Nephron progenitor cell (in vitro differentiated cells): ENCODE measurements at regions not wholly inside any gene's neighbourhood (a gene's known extent, or its start where the extent isn't known, plus 50 kb on each side); places are given as distances from the start of the nearest gene placed in this dataset.
"Not testable (repeated sequence)": the region's sequence is repeated elsewhere in the genome, so short reads cannot be mapped to it uniquely, and the experiment has no call there.

Source experiments
- DNase-seq: peaks from one replicate; pipeline ENCODE4 v3.0.0; 2021
- H3K27ac Mint-ChIP-seq: 2 replicates; pipeline ENCODE4 v1.8.0; 2021; ENCODE audit warnings: mild to moderate bottlenecking, moderate library complexity, mixed read lengths
- H3K27me3 Mint-ChIP-seq: 2 replicates; pipeline ENCODE4 v1.8.0; 2021; ENCODE audit warnings: mild to moderate bottlenecking, low read depth, mixed read lengths; ENCODE audit not compliant: poor library complexity
- H3K36me3 Mint-ChIP-seq: 2 replicates; pipeline ENCODE4 v1.8.0; 2021; ENCODE audit warnings: low read depth, mixed read lengths
- H3K4me1 Mint-ChIP-seq: 2 replicates; pipeline ENCODE4 v1.8.0; 2021; ENCODE audit warnings: mixed read lengths
- H3K4me3 Mint-ChIP-seq: 2 replicates; pipeline ENCODE4 v1.8.0; 2021; ENCODE audit warnings: mild to moderate bottlenecking, moderate library complexity, mixed read lengths
- H3K9me3 Mint-ChIP-seq: 2 replicates; pipeline ENCODE4 v1.8.0; 2021; ENCODE audit warnings: mild to moderate bottlenecking, moderate library complexity, mixed read lengths
- CTCF ChIP-seq: fragments of 200-600 bp; sonication (generic); IDR thresholded peaks from 2 replicates; pipeline ENCODE4 v1.5.0; 2021; ENCODE audit warnings: antibody characterized with exemption

GRCh38 chr20:53806683-53807401, 213.2 kb upstream of the ZNF217 start:
- peaks cover 29% of the 10 kb centered on the region for H3K4me1 Mint-ChIP-seq
- H3K36me3 Mint-ChIP-seq, result no peaks in the 10 kb centered on the region
- H3K4me3 Mint-ChIP-seq, result no peak overlapping the region
- no peaks in the 10 kb centered on the region for H3K9me3 Mint-ChIP-seq
- DNase-seq, result no peak
- peak overlapping the region; percentile 4 for H3K27ac Mint-ChIP-seq
- no peak for TF ChIP-seq CTCF
- H3K27me3 Mint-ChIP-seq, result peaks cover 22% of the 10 kb centered on the region

- H3K9me3 Mint-ChIP-seq, result no peaks in the 10 kb centered on the region
- no peak for DNase-seq
- H3K4me1 Mint-ChIP-seq, result peaks cover 29% of the 10 kb centered on the region
- peaks cover 19% of the 10 kb centered on the region for H3K27me3 Mint-ChIP-seq
- no peak overlapping the region for H3K4me3 Mint-ChIP-seq
- no peak for TF ChIP-seq CTCF
- H3K36me3 Mint-ChIP-seq, result no peaks in the 10 kb centered on the region
- H3K27ac Mint-ChIP-seq, result no peak overlapping the region
Observed at GRCh38 chr20:53805895-53806384, 212.3 kb upstream of the ZNF217 start.

GRCh38 chr20:53804920-53805894, 211.6 kb upstream of the ZNF217 start:
- Mint-ChIP-seq H3K9me3 (no peaks in the 10 kb centered on the region), H3K4me3 (no peak overlapping the region), H3K36me3 (no peaks in the 10 kb centered on the region), H3K27ac (no peak overlapping the region), H3K4me1 (peaks cover 24% of the 10 kb centered on the region), H3K27me3 (peaks cover 19% of the 10 kb centered on the region)
- no peak for DNase-seq
- TF ChIP-seq CTCF, result no peak

GRCh38 chr20:53804308-53804707, 210.7 kb upstream of the ZNF217 start:
- H3K27ac Mint-ChIP-seq, H3K9me3 Mint-ChIP-seq, H3K4me3 Mint-ChIP-seq, H3K36me3 Mint-ChIP-seq, DNase-seq: not testable (repeated sequence)
- H3K27me3 Mint-ChIP-seq, result peaks cover 22% of the 10 kb centered on the region
- H3K4me1 Mint-ChIP-seq, result peaks cover 17% of the 10 kb centered on the region

GRCh38 chr20:53803492-53804155, 210.0 kb upstream of the ZNF217 start:
- H3K4me3 Mint-ChIP-seq, result no peak overlapping the region
- no peak for TF ChIP-seq CTCF
- peaks cover 12% of the 10 kb centered on the region for H3K4me1 Mint-ChIP-seq
- H3K36me3 Mint-ChIP-seq, result no peaks in the 10 kb centered on the region
- H3K27me3 Mint-ChIP-seq, result peaks cover 26% of the 10 kb centered on the region
- no peak for DNase-seq
- no peak overlapping the region for H3K27ac Mint-ChIP-seq
- no peaks in the 10 kb centered on the region for H3K9me3 Mint-ChIP-seq
